B cell (primary cell): ENCODE measurements at regions not wholly inside any gene's neighbourhood (a gene's known extent, or its start where the extent isn't known, plus 50 kb on each side); places are given as distances from the start of the nearest gene placed in this dataset.

Source experiments
- ATAC-seq: fragments of 200-7000 bp; cut with Tn5 transposase; one replicate; pipeline ENCODE4 v1.10.0; 2021; ENCODE audit warnings: low read depth, mild to moderate bottlenecking, moderate number of reproducible peaks, moderate library complexity
- CTCF ChIA-PET: fragments of 350-600 bp; sonication (Branson Sonifier 250); formaldehyde crosslinking; loops from one replicate; lab custom pipeline; 2021; ENCODE audit warnings: antibody characterized with exemption, inconsistent platforms; lab: Charles Lee
- POLR2A ChIA-PET: fragments of 350-600 bp; sonication (Branson Sonifier 250); formaldehyde crosslinking; loops from one replicate; lab custom pipeline; 2021; ENCODE audit warnings: antibody characterized with exemption; lab: Charles Lee
- DNase-seq: peaks from one replicate; pipeline ENCODE4 v3.0.0; 2013
- H2AFZ ChIP-seq: 2 replicates; pipeline ENCODE4 v1.6.1; 2012; ENCODE audit warnings: mild to moderate bottlenecking, low read depth, low read length; ENCODE audit not compliant: insufficient read depth, poor library complexity, severe bottlenecking
- H3K27ac ChIP-seq, 2 donors: 1 replicate in 1 of 2; 2 replicates in 1 of 2; pipeline ENCODE4 v1.5.1; 2012 to 2013; ENCODE audit warnings: low read length in 2 of 2, mild to moderate bottlenecking in 2 of 2, moderate library complexity in 1 of 2
- H3K27me3 ChIP-seq, 4 experiments: fragments of 200-600 bp in 1 of 4; sonication (generic) in 1 of 4; replicated peaks in 1 of 4; 1 replicate in 2 of 4; 2 replicates in 2 of 4; pipeline versions ENCODE4 v1.6.1 to v1.7.0; 2013 to 2016; ENCODE audit warnings: low read length in 3 of 4, mild to moderate bottlenecking in 2 of 4, mixed read lengths in 1 of 4, moderate library complexity in 1 of 4; ENCODE audit not compliant: insufficient read depth in 4 of 4, control insufficient read depth in 3 of 4; ENCODE audit errors: control extremely low read depth in 1 of 4
- H3K36me3 ChIP-seq, 2 experiments: replicated peaks in 1 of 2; 1 replicate in 1 of 2; 2 replicates in 1 of 2; pipeline versions ENCODE4 v1.6.1 to v1.7.1; 2013; ENCODE audit warnings: low read length in 1 of 2; ENCODE audit not compliant: insufficient read depth in 2 of 2, control insufficient read depth in 1 of 2; ENCODE audit errors: control extremely low read depth in 1 of 2, extremely low read depth in 1 of 2
- H3K4me1 ChIP-seq, 2 donors: fragments of 200-600 bp in 1 of 2; sonication (generic) in 1 of 2; 1 replicate in 1 of 2; 2 replicates in 1 of 2; pipeline versions ENCODE4 v1.5.1 to v1.6.1; 2013 to 2017; ENCODE audit warnings: low read length in 2 of 2; ENCODE audit not compliant: control insufficient read depth in 2 of 2, insufficient read depth in 2 of 2
- H3K4me2 ChIP-seq: replicated peaks from 2 replicates; pipeline ENCODE3; 2012; ENCODE audit warnings: mild to moderate bottlenecking, low read depth, low read length; ENCODE audit not compliant: poor library complexity, severe bottlenecking
- H3K4me3 ChIP-seq, 5 experiments: fragments of 200-600 bp in 1 of 5; sonication (generic) in 1 of 5; 1 replicate in 3 of 5; 2 replicates in 2 of 5; pipeline versions ENCODE4 v1.5.1 to v1.7.0; 2011 to 2016; ENCODE audit warnings: low read length in 4 of 5, mild to moderate bottlenecking in 4 of 5, low read depth in 2 of 5, control low read depth in 1 of 5, moderate library complexity in 1 of 5; ENCODE audit not compliant: insufficient read depth in 1 of 5; ENCODE audit errors: control extremely low read depth in 1 of 5, extremely low read depth in 1 of 5
- H3K79me2 ChIP-seq: fragments of 200-600 bp; sonication (generic); one replicate; pipeline ENCODE4 v1.6.0; 2016; ENCODE audit warnings: low read length; ENCODE audit not compliant: control insufficient read depth, insufficient read depth
- H3K9ac ChIP-seq: fragments of 200-600 bp; sonication (generic); 2 replicates; pipeline ENCODE4 v1.6.1; 2017; ENCODE audit warnings: mild to moderate bottlenecking, low read length, moderate library complexity
- H3K9me3 ChIP-seq, 3 donors: one replicate each; pipeline versions ENCODE4 v1.6.1 to v1.7.1; 2013; ENCODE audit warnings: low read length in 2 of 3; ENCODE audit not compliant: control insufficient read depth in 2 of 3, insufficient read depth in 1 of 3; ENCODE audit errors: control extremely low read depth in 1 of 3
- H4K20me1 ChIP-seq: 2 replicates; pipeline ENCODE4 v1.6.0; 2012; ENCODE audit warnings: mild to moderate bottlenecking, low read length; ENCODE audit not compliant: insufficient read depth, control insufficient read depth, poor library complexity, severe bottlenecking
- H3K27ac Mint-ChIP-seq: one replicate; pipeline ENCODE4 v1.8.0; 2021; ENCODE audit warnings: mixed read lengths
- H3K27me3 Mint-ChIP-seq: one replicate; pipeline ENCODE4 v1.8.0; 2021; ENCODE audit warnings: mixed read lengths
- H3K4me1 Mint-ChIP-seq: one replicate; pipeline ENCODE4 v1.8.0; 2021; ENCODE audit warnings: mixed read lengths
- H3K4me3 Mint-ChIP-seq: one replicate; pipeline ENCODE4 v1.8.0; 2021; ENCODE audit warnings: mixed read lengths
- H3K9me3 Mint-ChIP-seq: one replicate; pipeline ENCODE4 v1.8.0; 2022; ENCODE audit warnings: mixed read lengths; ENCODE audit not compliant: insufficient read depth
- EZH2 ChIP-seq: IDR thresholded peaks from 2 replicates; pipeline ENCODE4 v1.6.1; 2012; ENCODE audit warnings: borderline replicate concordance, low read depth, mild to moderate bottlenecking, moderate library complexity, low read length; ENCODE audit not compliant: insufficient read depth, poor library complexity, severe bottlenecking
- WGBS: methylation state at CpG from one replicate; pipeline ENCODE4 v1.1.5; 2013; ENCODE audit warnings: missing lambda C conversion rate; ENCODE audit not compliant: insufficient coverage; 5-methylcytosine and 5-hydroxymethylcytosine counted together
- intact Hi-C: fragments of 100-400 bp; cut with micrococcal nuclease; formaldehyde crosslinking; loops from one replicate; pipeline ENCODE4 v1.10.0; 2022
- TF ChIP-seq, protein P1 (sequence below): fragments of 200-600 bp; IDR thresholded peaks from one replicate; pipeline ENCODE4 v1.8.0; 2022; ENCODE audit warnings: antibody characterized with exemption, mild to moderate bottlenecking

- H3K27ac ChIP-seq, result no peak overlapping the region
- H3K4me1 ChIP-seq, result no peaks in the 10 kb centered on the region
- Mint-ChIP-seq H3K27ac (no peak overlapping the region), H3K4me1 (no peaks in the 10 kb centered on the region), H3K9me3 (no peaks in the 10 kb centered on the region), H3K27me3 (peaks cover 3% of the 10 kb centered on the region), H3K4me3 (no peak overlapping the region)
- no peaks in the 10 kb centered on the region for H3K36me3 ChIP-seq
- H3K79me2 ChIP-seq, result no peaks in the 10 kb centered on the region
- CTCF ChIA-PET, result no interaction called here
- DNase-seq, result no peak
- no peaks in the 10 kb centered on the region for H3K27me3 ChIP-seq
- no peaks in the 10 kb centered on the region for H3K9me3 ChIP-seq
- WGBS, result 100% methylated on average over 3 of the region's 4 CpGs
- intact Hi-C loops, result no loop called here
- no peak overlapping the region for H2AFZ ChIP-seq
- no peak for ATAC-seq
- TF ChIP-seq EZH2, result no peak
- TF ChIP-seq, protein P1, sequence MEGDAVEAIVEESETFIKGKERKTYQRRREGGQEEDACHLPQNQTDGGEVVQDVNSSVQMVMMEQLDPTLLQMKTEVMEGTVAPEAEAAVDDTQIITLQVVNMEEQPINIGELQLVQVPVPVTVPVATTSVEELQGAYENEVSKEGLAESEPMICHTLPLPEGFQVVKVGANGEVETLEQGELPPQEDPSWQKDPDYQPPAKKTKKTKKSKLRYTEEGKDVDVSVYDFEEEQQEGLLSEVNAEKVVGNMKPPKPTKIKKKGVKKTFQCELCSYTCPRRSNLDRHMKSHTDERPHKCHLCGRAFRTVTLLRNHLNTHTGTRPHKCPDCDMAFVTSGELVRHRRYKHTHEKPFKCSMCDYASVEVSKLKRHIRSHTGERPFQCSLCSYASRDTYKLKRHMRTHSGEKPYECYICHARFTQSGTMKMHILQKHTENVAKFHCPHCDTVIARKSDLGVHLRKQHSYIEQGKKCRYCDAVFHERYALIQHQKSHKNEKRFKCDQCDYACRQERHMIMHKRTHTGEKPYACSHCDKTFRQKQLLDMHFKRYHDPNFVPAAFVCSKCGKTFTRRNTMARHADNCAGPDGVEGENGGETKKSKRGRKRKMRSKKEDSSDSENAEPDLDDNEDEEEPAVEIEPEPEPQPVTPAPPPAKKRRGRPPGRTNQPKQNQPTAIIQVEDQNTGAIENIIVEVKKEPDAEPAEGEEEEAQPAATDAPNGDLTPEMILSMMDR, result no peak
- H3K4me2 ChIP-seq, result no peak overlapping the region
- no peak overlapping the region for H3K9ac ChIP-seq
- POLR2A ChIA-PET, result no interaction called here
- no peak overlapping the region for H3K4me3 ChIP-seq
- no peaks in the 10 kb centered on the region for H4K20me1 ChIP-seq
Measured at GRCh38 chr10:129385600-129385999, 81.4 kb upstream of the MGMT start.

- H3K9me3 ChIP-seq, result no peaks in the 10 kb centered on the region
- Mint-ChIP-seq H3K4me1 (no peaks in the 10 kb centered on the region), H3K9me3 (no peaks in the 10 kb centered on the region), H3K27ac (no peak overlapping the region), H3K4me3 (no peak overlapping the region), H3K27me3 (peaks cover 7% of the 10 kb centered on the region)
- no peaks in the 10 kb centered on the region for H3K79me2 ChIP-seq
- 76% methylated on average over 4 of the region's 6 CpGs for WGBS
- CTCF ChIA-PET, result no interaction called here
- H3K27me3 ChIP-seq, result no peaks in the 10 kb centered on the region
- intact Hi-C loops, result no loop called here
- no peak overlapping the region for H3K27ac ChIP-seq
- POLR2A ChIA-PET, result no interaction called here
- no peak overlapping the region for H2AFZ ChIP-seq
- no peaks in the 10 kb centered on the region for H3K4me1 ChIP-seq
- DNase-seq, result no peak
- H3K9ac ChIP-seq, result no peak overlapping the region
- H3K36me3 ChIP-seq, result no peaks in the 10 kb centered on the region
- H4K20me1 ChIP-seq, result no peaks in the 10 kb centered on the region
- no peak for TF ChIP-seq EZH2
- TF ChIP-seq, protein P1, result no peak
- H3K4me3 ChIP-seq, result no peak overlapping the region
- no peak overlapping the region for H3K4me2 ChIP-seq
- ATAC-seq, result no peak
Measured at GRCh38 chr10:129386415-129387257, 80.4 kb upstream of the MGMT start.
